ENCODE measurements at regions not wholly inside any gene's neighbourhood (a gene's known extent, or its start where the extent isn't known, plus 50 kb on each side); places are given as distances from the start of the nearest gene placed in this dataset.

GRCh38 chr6:55016261-55016660, 158.1 kb upstream of the HCRTR2 start:
- Histone ChIP-seq H3F3A (ENCODE audit: insufficient read depth, low read length) (no peaks in the 10 kb centered on the region), H3K36me3 (replicated peaks; ENCODE audit: insufficient read depth, low read length) (no peaks in the 10 kb centered on the region), H3K27me3 (replicated peaks; ENCODE audit: insufficient read depth, low read length) (no peaks in the 10 kb centered on the region), H2AFZ (ENCODE audit: low read length) (no peak overlapping the region), H3K4me1 (ENCODE audit: low read length) (no peaks in the 10 kb centered on the region), H3K4me2 (ENCODE audit: low read depth, low read length) (no peak overlapping the region), H3K27ac (ENCODE audit: low read length) (no peak overlapping the region), H3K4me3 (ENCODE audit: low read length) (no peak overlapping the region), H3K79me2 (ENCODE audit: low read length) (no peaks in the 10 kb centered on the region), H3K9ac (ENCODE audit: low read length) (no peak overlapping the region), H3K9me2 (replicated peaks; ENCODE audit: insufficient read depth, low read length) (no peaks in the 10 kb centered on the region), H4K20me1 (ENCODE audit: insufficient read depth, low read length) (no peaks in the 10 kb centered on the region), H3K9me3 (replicated peaks; ENCODE audit: insufficient read depth, low read length) (no peaks in the 10 kb centered on the region)
- DNase-seq: no peak
- TF ChIP-seq CTCF (IDR thresholded peaks at IDR 0.05; ENCODE audit: low read length) (no peak), EZH2 (optimal IDR thresholded peaks at IDR 0.05; ENCODE audit: low read depth, low read length) (no peak)

- Histone ChIP-seq H3K9me3 (replicated peaks; ENCODE audit: insufficient read depth, low read length) (no peaks in the 10 kb centered on the region), H3K79me2 (ENCODE audit: low read length) (no peaks in the 10 kb centered on the region), H3K36me3 (replicated peaks; ENCODE audit: insufficient read depth, low read length) (no peaks in the 10 kb centered on the region), H3K4me2 (ENCODE audit: low read depth, low read length) (no peak overlapping the region), H3K4me1 (ENCODE audit: low read length) (no peaks in the 10 kb centered on the region), H3K4me3 (ENCODE audit: low read length) (no peak overlapping the region), H3F3A (ENCODE audit: insufficient read depth, low read length) (no peaks in the 10 kb centered on the region), H3K27ac (ENCODE audit: low read length) (no peak overlapping the region), H3K9ac (ENCODE audit: low read length) (no peak overlapping the region), H3K9me2 (replicated peaks; ENCODE audit: insufficient read depth, low read length) (no peaks in the 10 kb centered on the region), H4K20me1 (ENCODE audit: insufficient read depth, low read length) (no peaks in the 10 kb centered on the region), H2AFZ (ENCODE audit: low read length) (no peak overlapping the region), H3K27me3 (replicated peaks; ENCODE audit: insufficient read depth, low read length) (no peaks in the 10 kb centered on the region)
- TF ChIP-seq EZH2phosphoT487 (IDR thresholded peaks at IDR 0.05; ENCODE audit: low read length) (no peak), CTCF (IDR thresholded peaks at IDR 0.05; ENCODE audit: low read length) (no peak), EZH2 (optimal IDR thresholded peaks at IDR 0.05; ENCODE audit: low read depth, low read length) (no peak)
- DNase-seq: no peak
Observed at GRCh38 chr6:55017555-55018300, 156.6 kb upstream of the HCRTR2 start.

GRCh38 chr6:55019591-55019990, 154.7 kb upstream of the HCRTR2 start:
- Histone ChIP-seq H3K9ac (ENCODE audit: low read length) (no peak overlapping the region), H3K9me3 (replicated peaks; ENCODE audit: insufficient read depth, low read length) (no peaks in the 10 kb centered on the region), H3K36me3 (replicated peaks; ENCODE audit: insufficient read depth, low read length) (no peaks in the 10 kb centered on the region), H4K20me1 (ENCODE audit: insufficient read depth, low read length) (no peaks in the 10 kb centered on the region), H2AFZ (ENCODE audit: low read length) (no peak overlapping the region), H3K4me2 (ENCODE audit: low read depth, low read length) (no peak overlapping the region), H3F3A (ENCODE audit: insufficient read depth, low read length) (no peaks in the 10 kb centered on the region), H3K9me2 (replicated peaks; ENCODE audit: insufficient read depth, low read length) (no peaks in the 10 kb centered on the region), H3K4me3 (ENCODE audit: low read length) (no peak overlapping the region), H3K4me1 (ENCODE audit: low read length) (0 out of 2 replicates have a peak, but pooled peaks cover 3% of the 10 kb centered on the region), H3K27ac (ENCODE audit: low read length) (no peak overlapping the region), H3K79me2 (ENCODE audit: low read length) (no peaks in the 10 kb centered on the region), H3K27me3 (replicated peaks; ENCODE audit: insufficient read depth, low read length) (no peaks in the 10 kb centered on the region)
- DNase-seq: no peak
- TF ChIP-seq EZH2phosphoT487 (IDR thresholded peaks at IDR 0.05; ENCODE audit: low read length) (no peak), CTCF (IDR thresholded peaks at IDR 0.05; ENCODE audit: low read length) (no peak), EZH2 (optimal IDR thresholded peaks at IDR 0.05; ENCODE audit: low read depth, low read length) (no peak)
